Heart left ventricle (tissue), 13 donors: ENCODE measurements at regions not wholly inside any gene's neighbourhood (a gene's known extent, or its start where the extent isn't known, plus 50 kb on each side); places are given as distances from the start of the nearest gene placed in this dataset.

ENCODE experiments used
- CTCF ChIP-seq, 12 donors: fragments of 200-600 bp; sonication (generic) in 4 of 12; IDR thresholded peaks; one replicate each; pipeline versions ENCODE4 v1.5.0 to v1.8.0; 2018 to 2022; ENCODE audit warnings: antibody characterized with exemption in 12 of 12, mild to moderate bottlenecking in 5 of 12
- POLR2A ChIP-seq, 2 donors: fragments of 450-650 bp; IDR thresholded peaks; one replicate each; pipeline ENCODE4 v1.6.1; 2017; ENCODE audit warnings: antibody characterized with exemption in 2 of 2, mild to moderate bottlenecking in 2 of 2, moderate library complexity in 2 of 2
- donor health status: ischemic (EF 13 %, LVEDD 7.1; RV severe dilation, severe dysfunction).
- donor health status: DM: no; HTN: yes; CAD: no.
- donor health status: DM: no; HTN: no; CAD: no.
- donor health status: ischemic (EF 25% LVEDD 6.9; RV normal size, moderate dysfunction).
- donor health status: ischemic (EF 25% LVEDD 5.7; RV mildly dilated, moderate dysfunction).
- donor health status: ischemic (EF 35%, LVEDD 5.7; RV mildly dilated, moderate dysfunction).
- donor health status: nonischemic (EF 11% LVEDD 7.7; RV severe dilation, severe dysfunction).
- donor health status: DM: yes; HTN: yes; CAD: no.
- donor health status: PGD.
- donor health status: ischemic (EF 29% LVEDD 5.4; RV normal size, mild dysfunction).
- donor health status: nonischemic (EF 23%, LVEDD 6.1; RV moderate dilation, normal function).

DNA sequence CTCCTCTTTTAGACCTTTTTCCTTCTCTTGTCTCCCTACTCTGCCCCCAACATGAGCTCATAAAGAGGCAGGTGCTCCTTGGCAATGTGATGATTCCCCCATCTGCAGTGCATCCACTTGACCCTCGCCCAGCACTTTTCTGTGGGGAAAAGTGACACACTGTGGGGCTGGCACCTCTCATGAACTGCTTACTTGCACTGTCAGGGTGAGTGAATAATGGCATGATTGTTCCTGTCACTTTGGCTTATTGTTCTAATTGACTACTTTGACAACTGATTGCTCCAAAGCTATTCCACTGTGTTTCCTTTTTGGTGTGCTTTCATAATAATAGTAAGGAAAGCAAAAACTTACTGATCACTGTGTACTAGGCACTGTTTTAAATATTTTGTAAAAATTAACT, 253.3 kb upstream of the SUCLG2 start:
- TF ChIP-seq POLR2A (IDR thresholded peaks at IDR 0.05) = no peak
- TF ChIP-seq CTCF (IDR thresholded peaks at IDR 0.05) = no peak
